ENCODE measurements at regions not wholly inside any gene's neighbourhood (a gene's known extent, or its start where the extent isn't known, plus 50 kb on each side); places are given as distances from the start of the nearest gene placed in this dataset.
"Not testable (repeated sequence)": the region's sequence is repeated elsewhere in the genome, so short reads cannot be mapped to it uniquely, and the experiment has no call there.

DNA sequence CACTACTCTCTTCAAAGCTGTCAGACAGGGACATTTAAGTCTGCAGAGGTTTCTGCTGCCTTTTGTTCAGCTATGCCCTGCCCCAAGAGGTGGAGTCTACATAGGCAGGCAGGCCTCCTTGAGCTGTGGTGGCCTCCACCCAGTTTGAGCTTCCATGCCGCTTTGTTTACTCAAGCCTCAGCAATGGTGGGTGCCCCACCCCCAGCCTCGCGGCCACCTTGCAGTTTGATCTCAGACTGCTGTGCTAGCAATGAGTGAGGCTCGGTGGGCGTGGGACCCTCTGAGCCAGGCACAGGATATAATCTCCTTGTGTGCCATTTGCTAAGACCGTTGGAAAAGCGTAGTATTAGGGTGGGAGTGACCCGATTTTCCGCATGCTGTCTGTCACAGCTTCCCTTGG lies 710.0 kb upstream of the RGS18 start:
- TF ChIP-seq HDGF (IDR thresholded peaks at IDR 0.05; ENCODE audit: borderline replicate concordance); BHLHE40 (IDR thresholded peaks at IDR 0.05; ENCODE audit: borderline replicate concordance); LEF1 (IDR thresholded peaks at IDR 0.05; ENCODE audit: borderline replicate concordance); SP1 (IDR thresholded peaks at IDR 0.05); FOXM1 (IDR thresholded peaks at IDR 0.05; ENCODE audit: borderline replicate concordance); FOXK2 (IDR thresholded peaks at IDR 0.05): not testable (repeated sequence)
